NCI-H128 (cell line): ENCODE measurements at regions not wholly inside any gene's neighbourhood (a gene's known extent, or its start where the extent isn't known, plus 50 kb on each side); places are given as distances from the start of the nearest gene placed in this dataset.
A peak's percentile ranks its signal among the peaks of the same experiment; 100 is the strongest.

Experiments used
- DNase-seq: peaks from one replicate; lab custom pipeline; 2025; ENCODE audit not compliant: unreplicated experiment; lab: John Stamatoyannopoulos, UW

GRCh38 chr10:118181021-118181420 is 134.3 kb upstream of the RAB11FIP2 start:
- no peak for DNase-seq

- DNase-seq: no peak
Observed at GRCh38 chr10:118175148-118175547, 128.4 kb upstream of the RAB11FIP2 start.

- no peak for DNase-seq
Observed at GRCh38 chr10:118173296-118173695, 126.6 kb upstream of the RAB11FIP2 start.

GRCh38 chr10:118171861-118172260 is 125.1 kb upstream of the RAB11FIP2 start:
- no peak for DNase-seq

GRCh38 chr10:118167056-118167700 is 120.4 kb upstream of the RAB11FIP2 start:
- DNase-seq: no peak

- DNase-seq: no peak
Observed at GRCh38 chr10:118163217-118163616, 116.5 kb upstream of the RAB11FIP2 start.

- DNase-seq: no peak
Observed at GRCh38 chr10:118161461-118162246, 114.9 kb upstream of the RAB11FIP2 start.

- peak; percentile 23 for DNase-seq
Observed at GRCh38 chr10:118153287-118153686, 106.5 kb upstream of the RAB11FIP2 start.

GRCh38 chr10:118151461-118151860 is 104.7 kb upstream of the RAB11FIP2 start:
- DNase-seq: no peak

- DNase-seq: no peak
Observed at GRCh38 chr10:118148247-118148646, 101.5 kb upstream of the RAB11FIP2 start.

GRCh38 chr10:118145256-118145655 is 98.5 kb upstream of the RAB11FIP2 start:
- no peak for DNase-seq

GRCh38 chr10:118141471-118141870 is 94.7 kb upstream of the RAB11FIP2 start:
- DNase-seq: no peak

GRCh38 chr10:118139321-118139720 is 92.6 kb upstream of the RAB11FIP2 start:
- DNase-seq: no peak

- no peak for DNase-seq
Observed at GRCh38 chr10:118128675-118129074, 81.9 kb upstream of the RAB11FIP2 start.

GRCh38 chr10:118118716-118119115 is 72.0 kb upstream of the RAB11FIP2 start:
- no peak for DNase-seq

- DNase-seq: no peak
Observed at GRCh38 chr10:118116715-118117449, 70.1 kb upstream of the RAB11FIP2 start.

- DNase-seq: no peak
Observed at GRCh38 chr10:118116362-118116714, 69.6 kb upstream of the RAB11FIP2 start.

- DNase-seq: no peak
Observed at GRCh38 chr10:118115701-118116100, 69.0 kb upstream of the RAB11FIP2 start.

GRCh38 chr10:118114992-118115391 is 68.3 kb upstream of the RAB11FIP2 start:
- no peak for DNase-seq

- no peak for DNase-seq
Observed at GRCh38 chr10:118112543-118113125, 65.9 kb upstream of the RAB11FIP2 start.

GRCh38 chr10:118110750-118111149 is 64.0 kb upstream of the RAB11FIP2 start:
- DNase-seq: no peak
